ENCODE measurements at regions not wholly inside any gene's neighbourhood (a gene's known extent, or its start where the extent isn't known, plus 50 kb on each side); places are given as distances from the start of the nearest gene placed in this dataset.

DNA sequence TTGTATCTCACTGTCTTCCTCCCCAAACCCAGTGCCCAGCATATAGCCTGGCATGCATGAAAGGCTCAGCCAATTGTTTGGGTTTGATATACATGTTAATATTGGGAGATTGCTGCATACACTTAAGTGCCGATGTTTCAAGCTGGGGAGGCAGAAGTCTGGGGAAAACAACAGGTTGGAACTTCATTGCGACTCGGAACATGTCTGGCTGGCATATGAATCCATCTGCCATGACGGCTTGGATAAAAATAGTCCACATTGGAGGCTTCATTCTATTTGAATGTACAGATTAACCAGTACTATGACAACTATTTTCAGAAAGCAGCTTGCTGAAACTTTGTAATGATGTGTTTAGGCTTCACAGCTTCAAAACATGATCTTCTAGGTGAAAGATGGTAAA lies 261.0 kb downstream of the CDH26 start:
- TF ChIP-seq CTCF (IDR thresholded peaks at IDR 0.05; ENCODE audit: insufficient read depth, low read depth, low read length) (no peak), EZH2 (IDR thresholded peaks at IDR 0.05; ENCODE audit: insufficient read depth, low read length) (no peak)

Data from astrocyte (in vitro differentiated cells and primary cell).